ENCODE measurements at regions not wholly inside any gene's neighbourhood (a gene's known extent, or its start where the extent isn't known, plus 50 kb on each side); places are given as distances from the start of the nearest gene placed in this dataset.

- no peak overlapping the region for H3K27ac ChIP-seq (replicated peaks; ENCODE audit: low read length)
- no peak overlapping the region for H3K18ac ChIP-seq (ENCODE audit: low read length)
- no peaks in the 10 kb centered on the region for H3K9me3 ChIP-seq (replicated peaks in 1 of 2; ENCODE audit: control insufficient read depth in 2 of 2, insufficient read depth in 1 of 2, low read depth in 1 of 2, low read length in 2 of 2)
- no peaks in the 10 kb centered on the region for H3K79me1 ChIP-seq (ENCODE audit: low read depth, low read length)
- H3K4ac ChIP-seq (ENCODE audit: low read length): no peak overlapping the region
- H3K36me3 ChIP-seq (replicated peaks in 1 of 2; ENCODE audit: control insufficient read depth in 2 of 2, insufficient read depth in 2 of 2, low read length in 2 of 2): no peaks in the 10 kb centered on the region
- no peak overlapping the region for H2AFZ ChIP-seq (ENCODE audit: low read length)
- no peak overlapping the region for H3K14ac ChIP-seq (ENCODE audit: low read length)
- no peak overlapping the region for H2BK120ac ChIP-seq (ENCODE audit: low read depth, low read length)
- no peak overlapping the region for H2BK5ac ChIP-seq (ENCODE audit: low read length)
- no peak overlapping the region for H2BK15ac ChIP-seq (ENCODE audit: low read length)
- H2BK12ac ChIP-seq (ENCODE audit: low read length): no peak overlapping the region
- WGBS, 2 donors (ENCODE audit: extremely low coverage in 2 of 2, insufficient read length in 2 of 2, insufficient replicate concordance in 1 of 2): no CpG with 5 or more reads among the region's 2 CpGs
- H3K4me2 ChIP-seq (ENCODE audit: insufficient read depth, low read length, poor library complexity, severe bottlenecking): no peak overlapping the region
- peaks cover 0 to 2% of the 10 kb centered on the region in 2 donors for H3K4me1 ChIP-seq (ENCODE audit: control insufficient read depth in 2 of 2, insufficient read depth in 1 of 2, low read depth in 1 of 2, low read length in 2 of 2)
- no peak overlapping the region for H2AK5ac ChIP-seq (ENCODE audit: low read depth, low read length)
- no peak overlapping the region for H3K4me3 ChIP-seq (ENCODE audit: low read length in 2 of 2)
- H3K23ac ChIP-seq (ENCODE audit: low read depth, low read length, poor library complexity): no peak overlapping the region
- no peak overlapping the region for H4K8ac ChIP-seq (ENCODE audit: low read depth, low read length)
- H4K91ac ChIP-seq (ENCODE audit: low read depth, low read length, poor library complexity): no peak overlapping the region
- DNase-seq (ENCODE audit: low spot score): no peak
- no peaks in the 10 kb centered on the region for H3K27me3 ChIP-seq (ENCODE audit: control insufficient read depth in 3 of 3, insufficient read depth in 3 of 3, low read depth in 1 of 3, low read length in 3 of 3)
- H3K9ac ChIP-seq (ENCODE audit: low read depth, low read length, poor library complexity): no peak overlapping the region
Observed at GRCh38 chr11:112722148-112722547, 239.1 kb upstream of the NCAM1 start.

GRCh38 chr11:112722876-112723275, 238.3 kb upstream of the NCAM1 start:
- Histone ChIP-seq H3K36me3 (replicated peaks in 1 of 2; ENCODE audit: control insufficient read depth in 2 of 2, insufficient read depth in 2 of 2, low read length in 2 of 2) (no peaks in the 10 kb centered on the region), H2BK5ac (ENCODE audit: low read length) (no peak overlapping the region), H3K27ac (replicated peaks; ENCODE audit: low read length) (no peak overlapping the region), H3K18ac (ENCODE audit: low read length) (peak overlapping the region; percentile 60), H3K4me2 (ENCODE audit: insufficient read depth, low read length, poor library complexity, severe bottlenecking) (no peak overlapping the region), H3K9ac (ENCODE audit: low read depth, low read length, poor library complexity) (no peak overlapping the region), H3K4ac (ENCODE audit: low read length) (no peak overlapping the region), H3K14ac (ENCODE audit: low read length) (peak overlapping the region; percentile 11), H2BK15ac (ENCODE audit: low read length) (peak overlapping the region; percentile 42), H2BK12ac (ENCODE audit: low read length) (peak overlapping the region; percentile 47), H3K4me3 (ENCODE audit: low read length in 2 of 2) (no peak overlapping the region), H3K23ac (ENCODE audit: low read depth, low read length, poor library complexity) (no peak overlapping the region), H2BK120ac (ENCODE audit: low read depth, low read length) (no peak overlapping the region), H3K9me3 (replicated peaks in 1 of 2; ENCODE audit: control insufficient read depth in 2 of 2, insufficient read depth in 1 of 2, low read depth in 1 of 2, low read length in 2 of 2) (no peaks in the 10 kb centered on the region), H3K79me1 (ENCODE audit: low read depth, low read length) (no peaks in the 10 kb centered on the region), H2AK5ac (ENCODE audit: low read depth, low read length) (no peak overlapping the region), H2AFZ (ENCODE audit: low read length) (no peak overlapping the region), H3K4me1 (ENCODE audit: control insufficient read depth in 2 of 2, insufficient read depth in 1 of 2, low read depth in 1 of 2, low read length in 2 of 2) (peaks cover 0 to 2% of the 10 kb centered on the region in 2 donors), H4K8ac (ENCODE audit: low read depth, low read length) (no peak overlapping the region), H3K27me3 (ENCODE audit: control insufficient read depth in 3 of 3, insufficient read depth in 3 of 3, low read depth in 1 of 3, low read length in 3 of 3) (no peaks in the 10 kb centered on the region), H4K91ac (ENCODE audit: low read depth, low read length, poor library complexity) (no peak overlapping the region)
- no CpG with 5 or more reads among the region's 4 CpGs for WGBS, 2 donors (ENCODE audit: extremely low coverage in 2 of 2, insufficient read length in 2 of 2, insufficient replicate concordance in 1 of 2)
- no peak for DNase-seq (ENCODE audit: low spot score)

- Histone ChIP-seq H3K18ac (ENCODE audit: low read length) (peak overlapping the region; percentile 58), H3K27ac (replicated peaks; ENCODE audit: low read length) (no peak overlapping the region), H2AFZ (ENCODE audit: low read length) (no peak overlapping the region), H4K8ac (ENCODE audit: low read depth, low read length) (no peak overlapping the region), H2BK5ac (ENCODE audit: low read length) (no peak overlapping the region), H2BK120ac (ENCODE audit: low read depth, low read length) (no peak overlapping the region), H2BK12ac (ENCODE audit: low read length) (no peak overlapping the region), H3K27me3 (ENCODE audit: control insufficient read depth in 3 of 3, insufficient read depth in 3 of 3, low read depth in 1 of 3, low read length in 3 of 3) (no peaks in the 10 kb centered on the region), H3K4me2 (ENCODE audit: insufficient read depth, low read length, poor library complexity, severe bottlenecking) (no peak overlapping the region), H3K9me3 (replicated peaks in 1 of 2; ENCODE audit: control insufficient read depth in 2 of 2, insufficient read depth in 1 of 2, low read depth in 1 of 2, low read length in 2 of 2) (no peaks in the 10 kb centered on the region), H3K14ac (ENCODE audit: low read length) (peak overlapping the region; percentile 61), H3K4me3 (ENCODE audit: low read length in 2 of 2) (no peak overlapping the region), H2AK5ac (ENCODE audit: low read depth, low read length) (no peak overlapping the region), H3K36me3 (replicated peaks in 1 of 2; ENCODE audit: control insufficient read depth in 2 of 2, insufficient read depth in 2 of 2, low read length in 2 of 2) (no peaks in the 10 kb centered on the region), H2BK15ac (ENCODE audit: low read length) (no peak overlapping the region), H4K91ac (ENCODE audit: low read depth, low read length, poor library complexity) (peak overlapping the region; percentile 34), H3K23ac (ENCODE audit: low read depth, low read length, poor library complexity) (peak overlapping the region; percentile 11), H3K4me1 (ENCODE audit: control insufficient read depth in 2 of 2, insufficient read depth in 1 of 2, low read depth in 1 of 2, low read length in 2 of 2) (peaks cover 0 to 2% of the 10 kb centered on the region in 2 donors), H3K9ac (ENCODE audit: low read depth, low read length, poor library complexity) (no peak overlapping the region), H3K79me1 (ENCODE audit: low read depth, low read length) (no peaks in the 10 kb centered on the region), H3K4ac (ENCODE audit: low read length) (no peak overlapping the region)
- no peak for DNase-seq (ENCODE audit: low spot score)
- no CpG with 5 or more reads among the region's 13 CpGs for WGBS, 2 donors (ENCODE audit: extremely low coverage in 2 of 2, insufficient read length in 2 of 2, insufficient replicate concordance in 1 of 2)
Observed at GRCh38 chr11:112723676-112724495, 237.3 kb upstream of the NCAM1 start.

GRCh38 chr11:112724496-112724790, 236.8 kb upstream of the NCAM1 start:
- no peak overlapping the region for H2BK120ac ChIP-seq (ENCODE audit: low read depth, low read length)
- H4K8ac ChIP-seq (ENCODE audit: low read depth, low read length): no peak overlapping the region
- H2BK5ac ChIP-seq (ENCODE audit: low read length): no peak overlapping the region
- H3K79me1 ChIP-seq (ENCODE audit: low read depth, low read length): no peaks in the 10 kb centered on the region
- no peak overlapping the region for H3K4ac ChIP-seq (ENCODE audit: low read length)
- H3K27ac ChIP-seq (replicated peaks; ENCODE audit: low read length): no peak overlapping the region
- WGBS, 2 donors (ENCODE audit: extremely low coverage in 2 of 2, insufficient read length in 2 of 2, insufficient replicate concordance in 1 of 2): no CpG with 5 or more reads among the region's 4 CpGs
- no peak overlapping the region for H3K4me3 ChIP-seq (ENCODE audit: low read length in 2 of 2)
- H2BK15ac ChIP-seq (ENCODE audit: low read length): no peak overlapping the region
- H3K23ac ChIP-seq (ENCODE audit: low read depth, low read length, poor library complexity): peak overlapping the region; percentile 11
- no peak overlapping the region for H3K4me2 ChIP-seq (ENCODE audit: insufficient read depth, low read length, poor library complexity, severe bottlenecking)
- H3K14ac ChIP-seq (ENCODE audit: low read length): peak overlapping the region; percentile 61
- no peak overlapping the region for H2AFZ ChIP-seq (ENCODE audit: low read length)
- no peaks in the 10 kb centered on the region for H3K9me3 ChIP-seq (replicated peaks in 1 of 2; ENCODE audit: control insufficient read depth in 2 of 2, insufficient read depth in 1 of 2, low read depth in 1 of 2, low read length in 2 of 2)
- H4K91ac ChIP-seq (ENCODE audit: low read depth, low read length, poor library complexity): no peak overlapping the region
- H3K27me3 ChIP-seq (ENCODE audit: control insufficient read depth in 3 of 3, insufficient read depth in 3 of 3, low read depth in 1 of 3, low read length in 3 of 3): no peaks in the 10 kb centered on the region
- no peaks in the 10 kb centered on the region for H3K36me3 ChIP-seq (replicated peaks in 1 of 2; ENCODE audit: control insufficient read depth in 2 of 2, insufficient read depth in 2 of 2, low read length in 2 of 2)
- H3K9ac ChIP-seq (ENCODE audit: low read depth, low read length, poor library complexity): no peak overlapping the region
- no peak for DNase-seq (ENCODE audit: low spot score)
- peaks cover 0 to 2% of the 10 kb centered on the region in 2 donors for H3K4me1 ChIP-seq (ENCODE audit: control insufficient read depth in 2 of 2, insufficient read depth in 1 of 2, low read depth in 1 of 2, low read length in 2 of 2)
- H3K18ac ChIP-seq (ENCODE audit: low read length): peak overlapping the region; percentile 20
- no peak overlapping the region for H2AK5ac ChIP-seq (ENCODE audit: low read depth, low read length)
- no peak overlapping the region for H2BK12ac ChIP-seq (ENCODE audit: low read length)

Measured in neuronal stem cell (in vitro differentiated cells).